ENCODE measurements at regions not wholly inside any gene's neighbourhood (a gene's known extent, or its start where the extent isn't known, plus 50 kb on each side); places are given as distances from the start of the nearest gene placed in this dataset.

DNA sequence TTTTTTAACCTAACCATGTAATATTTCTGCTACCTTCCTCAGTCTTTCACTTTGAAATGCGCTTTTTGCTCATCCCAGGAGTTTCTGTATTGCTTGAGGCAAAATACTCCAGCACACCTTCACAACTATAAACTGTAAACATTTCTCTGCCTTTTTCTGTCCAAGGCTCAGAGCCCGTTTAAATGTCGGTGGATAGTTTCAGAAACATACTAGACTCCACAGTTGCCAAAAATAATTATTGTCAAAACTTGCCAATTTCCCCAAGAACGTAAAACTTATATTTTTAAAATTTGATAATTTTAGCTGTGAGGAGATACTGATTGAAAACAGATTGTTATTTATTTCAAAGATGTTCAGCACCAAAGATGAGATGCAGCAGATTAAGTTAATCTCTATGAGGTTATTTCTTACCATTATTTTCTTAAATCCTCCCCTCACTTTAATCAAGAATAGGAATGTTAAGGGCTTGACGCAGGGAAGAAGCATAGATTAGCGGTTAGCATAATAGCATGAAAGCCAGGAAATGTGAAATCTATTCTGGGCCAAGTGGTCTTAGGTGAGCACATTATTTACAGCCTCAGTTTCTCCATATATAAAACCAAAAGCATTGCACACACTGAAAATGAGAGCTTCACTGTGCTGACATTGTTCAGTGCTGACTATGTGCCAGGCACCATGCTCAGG lies 91.5 kb upstream of the ESRRG start:
- no peak for FAIRE-seq
- ChIA-PET POLR2A (no interaction called here), SMC1A (ENCODE audit: uncharacterized antibody, unreplicated experiment) (no interaction called here), CTCF (no interaction called here), RAD21 (ENCODE audit: unreplicated experiment) (no interaction called here)
- no peaks in the 10 kb centered on the region for H3K4me1 ChIP-seq (ENCODE audit: control insufficient read depth, insufficient read depth, low read length)
- no peak overlapping the region for H3K4me3 ChIP-seq
- ATAC-seq, result no peak
- no peak for DNase-seq (ENCODE audit: low read depth, low spot score)
- in situ Hi-C loops (cut with MboI) (no loop called here), intact Hi-C loops (cut with micrococcal nuclease; ENCODE audit: unreplicated experiment) (no loop called here)
- H2AFZ ChIP-seq (ENCODE audit: control insufficient read depth, low read depth, low read length), result no peak overlapping the region
- no peaks in the 10 kb centered on the region; a peak in 1 of 4 replicates for H3K27me3 ChIP-seq (replicated peaks in 1 of 2; ENCODE audit: control insufficient read depth in 2 of 2, insufficient read depth in 2 of 2, low read length in 1 of 2)
- H3K9me3 ChIP-seq (replicated peaks; ENCODE audit: control insufficient read depth, insufficient read depth, low read length), result no peaks in the 10 kb centered on the region
- 23% methylated on average over 6 of the region's 6 CpGs for WGBS (ENCODE audit: insufficient coverage, insufficient replicate concordance, low lambda C conversion rate, missing lambda C conversion rate)
- no peaks in the 10 kb centered on the region for H3K79me2 ChIP-seq (ENCODE audit: control insufficient read depth, insufficient read depth, low read length)
- TF ChIP-seq, protein P1, sequence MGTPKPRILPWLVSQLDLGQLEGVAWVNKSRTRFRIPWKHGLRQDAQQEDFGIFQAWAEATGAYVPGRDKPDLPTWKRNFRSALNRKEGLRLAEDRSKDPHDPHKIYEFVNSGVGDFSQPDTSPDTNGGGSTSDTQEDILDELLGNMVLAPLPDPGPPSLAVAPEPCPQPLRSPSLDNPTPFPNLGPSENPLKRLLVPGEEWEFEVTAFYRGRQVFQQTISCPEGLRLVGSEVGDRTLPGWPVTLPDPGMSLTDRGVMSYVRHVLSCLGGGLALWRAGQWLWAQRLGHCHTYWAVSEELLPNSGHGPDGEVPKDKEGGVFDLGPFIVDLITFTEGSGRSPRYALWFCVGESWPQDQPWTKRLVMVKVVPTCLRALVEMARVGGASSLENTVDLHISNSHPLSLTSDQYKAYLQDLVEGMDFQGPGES (IDR thresholded peaks at IDR 0.05), result no peak
- TF ChIP-seq EZH2 (IDR thresholded peaks at IDR 0.05; ENCODE audit: borderline replicate concordance, control insufficient read depth, low read depth, low read length) (no peak), ETV6 (conservative IDR thresholded peaks at IDR 0.05 in 1 of 2, IDR thresholded peaks at IDR 0.05 in 1 of 2; ENCODE audit: borderline replicate concordance in 1 of 2, low read depth in 1 of 2) (no peak), KAT2A (conservative IDR thresholded peaks at IDR 0.05; ENCODE audit: control insufficient read depth, low read depth, low read length) (no peak), SPI1 (IDR thresholded peaks at IDR 0.05; ENCODE audit: borderline replicate concordance, insufficient read depth, low read depth, low read length) (no peak), SP1 (IDR thresholded peaks at IDR 0.05; ENCODE audit: low read depth, low read length) (no peak), LARP7 (IDR thresholded peaks at IDR 0.05) (no peak), PAX8 (IDR thresholded peaks at IDR 0.05) (no peak), RELA (IDR thresholded peaks at IDR 0.05; ENCODE audit: borderline replicate concordance, partially characterized antibody) (no peak), STAT3 (IDR thresholded peaks at IDR 0.05; ENCODE audit: low read depth, low read length) (no peak), EP300 (IDR thresholded peaks at IDR 0.05; ENCODE audit: borderline replicate concordance in 1 of 2, control insufficient read depth in 1 of 2, low read depth in 2 of 2, low read length in 2 of 2) (no peak)
- TF ChIP-seq, protein P2, sequence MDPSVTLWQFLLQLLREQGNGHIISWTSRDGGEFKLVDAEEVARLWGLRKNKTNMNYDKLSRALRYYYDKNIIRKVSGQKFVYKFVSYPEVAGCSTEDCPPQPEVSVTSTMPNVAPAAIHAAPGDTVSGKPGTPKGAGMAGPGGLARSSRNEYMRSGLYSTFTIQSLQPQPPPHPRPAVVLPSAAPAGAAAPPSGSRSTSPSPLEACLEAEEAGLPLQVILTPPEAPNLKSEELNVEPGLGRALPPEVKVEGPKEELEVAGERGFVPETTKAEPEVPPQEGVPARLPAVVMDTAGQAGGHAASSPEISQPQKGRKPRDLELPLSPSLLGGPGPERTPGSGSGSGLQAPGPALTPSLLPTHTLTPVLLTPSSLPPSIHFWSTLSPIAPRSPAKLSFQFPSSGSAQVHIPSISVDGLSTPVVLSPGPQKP (IDR thresholded peaks at IDR 0.05; ENCODE audit: low read depth, low read length), result no peak
- no peak overlapping the region for H3K9ac ChIP-seq (ENCODE audit: control insufficient read depth, insufficient read depth, low read length)
- H3K27ac ChIP-seq (ENCODE audit: control insufficient read depth, insufficient read depth), result no peak overlapping the region
- no peaks in the 10 kb centered on the region for H4K20me1 ChIP-seq (ENCODE audit: control insufficient read depth, insufficient read depth)
- no peak overlapping the region for H3K4me2 ChIP-seq (ENCODE audit: control insufficient read depth, insufficient read depth)
- BruUV-seq (replicated peaks), result no TSS peak
- H3K36me3 ChIP-seq (ENCODE audit: control insufficient read depth in 2 of 2, insufficient read depth in 2 of 2, low read length in 1 of 2), result no peaks in the 10 kb centered on the region

Data from GM12878 (cell line).